Tibial nerve (tissue), 4 donors: ENCODE measurements at regions not wholly inside any gene's neighbourhood (a gene's known extent, or its start where the extent isn't known, plus 50 kb on each side); places are given as distances from the start of the nearest gene placed in this dataset.

ENCODE experiments used
- EP300 ChIP-seq, 2 donors: sonication (generic); formaldehyde crosslinking; IDR thresholded peaks; one replicate each; pipeline ENCODE4 v1.6.1; 2017; ENCODE audit warnings: antibody characterized with exemption in 2 of 2, mild to moderate bottlenecking in 1 of 2
- POLR2A ChIP-seq, 2 donors: fragments of 450-650 bp; IDR thresholded peaks; one replicate each; pipeline ENCODE4 v1.6.1; 2017; ENCODE audit warnings: antibody characterized with exemption in 2 of 2, mild to moderate bottlenecking in 2 of 2, moderate library complexity in 2 of 2
- TF ChIP-seq, protein P1 (sequence below), 5 experiments: fragments of 200-600 bp in 3 of 5; fragments of 450-650 bp in 2 of 5; sonication (generic) in 3 of 5; IDR thresholded peaks; one replicate each; pipeline ENCODE4 v1.5.1; 2016 to 2019; ENCODE audit warnings: antibody characterized with exemption in 5 of 5, mild to moderate bottlenecking in 3 of 5, moderate library complexity in 2 of 5

DNA sequence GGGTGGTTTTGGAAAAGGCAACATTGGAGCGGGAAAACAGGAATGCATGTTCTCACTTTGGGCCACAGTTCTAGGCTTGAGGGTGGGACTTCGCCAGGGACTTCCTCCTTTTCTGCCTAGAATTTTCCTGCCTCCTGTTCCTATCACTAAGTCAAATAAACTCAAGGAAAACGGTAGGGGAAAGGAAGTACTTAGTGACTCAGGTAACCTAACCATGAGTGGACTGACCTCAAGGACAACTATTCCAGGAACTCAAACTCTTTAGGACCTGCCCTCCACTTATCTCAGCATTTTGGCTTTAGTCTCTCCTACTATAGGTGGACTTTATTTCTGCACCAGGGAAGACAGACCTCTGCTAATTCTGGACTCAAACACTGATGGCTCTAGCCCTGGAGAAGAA is 281.7 kb downstream of the ZNF674 start:
- TF ChIP-seq, protein P1, sequence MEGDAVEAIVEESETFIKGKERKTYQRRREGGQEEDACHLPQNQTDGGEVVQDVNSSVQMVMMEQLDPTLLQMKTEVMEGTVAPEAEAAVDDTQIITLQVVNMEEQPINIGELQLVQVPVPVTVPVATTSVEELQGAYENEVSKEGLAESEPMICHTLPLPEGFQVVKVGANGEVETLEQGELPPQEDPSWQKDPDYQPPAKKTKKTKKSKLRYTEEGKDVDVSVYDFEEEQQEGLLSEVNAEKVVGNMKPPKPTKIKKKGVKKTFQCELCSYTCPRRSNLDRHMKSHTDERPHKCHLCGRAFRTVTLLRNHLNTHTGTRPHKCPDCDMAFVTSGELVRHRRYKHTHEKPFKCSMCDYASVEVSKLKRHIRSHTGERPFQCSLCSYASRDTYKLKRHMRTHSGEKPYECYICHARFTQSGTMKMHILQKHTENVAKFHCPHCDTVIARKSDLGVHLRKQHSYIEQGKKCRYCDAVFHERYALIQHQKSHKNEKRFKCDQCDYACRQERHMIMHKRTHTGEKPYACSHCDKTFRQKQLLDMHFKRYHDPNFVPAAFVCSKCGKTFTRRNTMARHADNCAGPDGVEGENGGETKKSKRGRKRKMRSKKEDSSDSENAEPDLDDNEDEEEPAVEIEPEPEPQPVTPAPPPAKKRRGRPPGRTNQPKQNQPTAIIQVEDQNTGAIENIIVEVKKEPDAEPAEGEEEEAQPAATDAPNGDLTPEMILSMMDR (IDR thresholded peaks at IDR 0.05) = no peak
- TF ChIP-seq POLR2A (IDR thresholded peaks at IDR 0.05) (no peak), EP300 (IDR thresholded peaks at IDR 0.05) (no peak)
